AG10803 (cell line): ENCODE measurements at regions not wholly inside any gene's neighbourhood (a gene's known extent, or its start where the extent isn't known, plus 50 kb on each side); places are given as distances from the start of the nearest gene placed in this dataset.

Experiments used
- DNase-seq: peaks from one replicate; pipeline ENCODE4 v3.0.0; 2010; ENCODE audit warnings: low read depth
- H3K4me3 ChIP-seq: 2 replicates; pipeline ENCODE4 v1.5.1; 2011; ENCODE audit warnings: mild to moderate bottlenecking, low read length, control low read depth
- CTCF ChIP-seq: conservative IDR thresholded peaks from 2 replicates; pipeline ENCODE4 v1.5.1; 2011; ENCODE audit warnings: mild to moderate bottlenecking, low read length, control low read depth, inconsistent platforms

GRCh38 chr6:143595251-143596036 lies 82.3 kb upstream of the PHACTR2 start:
- no peak overlapping the region for H3K4me3 ChIP-seq
- no peak for TF ChIP-seq CTCF
- peak; percentile 42 for DNase-seq

GRCh38 chr6:143594647-143595046 lies 83.1 kb upstream of the PHACTR2 start:
- H3K4me3 ChIP-seq: no peak overlapping the region
- no peak for TF ChIP-seq CTCF
- DNase-seq: no peak

GRCh38 chr6:143592335-143592734 lies 80.8 kb upstream of the FUCA2 start:
- no peak; the same call in 1 of the 2 replicates for TF ChIP-seq CTCF
- H3K4me3 ChIP-seq: no peak overlapping the region
- no peak for DNase-seq

- no peak overlapping the region for H3K4me3 ChIP-seq
- TF ChIP-seq CTCF: no peak
- no peak for DNase-seq
These were observed 79.9 kb upstream of the FUCA2 start for GRCh38 chr6:143591441-143591840.

- no peak for DNase-seq
- TF ChIP-seq CTCF: no peak
- H3K4me3 ChIP-seq: no peak overlapping the region
These were observed 77.6 kb upstream of the FUCA2 start for GRCh38 chr6:143589162-143589561.

GRCh38 chr6:143586557-143586956 lies 75.0 kb upstream of the FUCA2 start:
- no peak overlapping the region for H3K4me3 ChIP-seq
- DNase-seq: no peak
- TF ChIP-seq CTCF: no peak

GRCh38 chr6:143585716-143586115 lies 74.2 kb upstream of the FUCA2 start:
- TF ChIP-seq CTCF: no peak

More at GRCh38 chr6:143585716-143586115, 74.2 kb upstream of the FUCA2 start:
- H3K4me3 ChIP-seq: no peak overlapping the region
- no peak for DNase-seq
